ENCODE measurements at regions not wholly inside any gene's neighbourhood (a gene's known extent, or its start where the extent isn't known, plus 50 kb on each side); places are given as distances from the start of the nearest gene placed in this dataset.

DNA sequence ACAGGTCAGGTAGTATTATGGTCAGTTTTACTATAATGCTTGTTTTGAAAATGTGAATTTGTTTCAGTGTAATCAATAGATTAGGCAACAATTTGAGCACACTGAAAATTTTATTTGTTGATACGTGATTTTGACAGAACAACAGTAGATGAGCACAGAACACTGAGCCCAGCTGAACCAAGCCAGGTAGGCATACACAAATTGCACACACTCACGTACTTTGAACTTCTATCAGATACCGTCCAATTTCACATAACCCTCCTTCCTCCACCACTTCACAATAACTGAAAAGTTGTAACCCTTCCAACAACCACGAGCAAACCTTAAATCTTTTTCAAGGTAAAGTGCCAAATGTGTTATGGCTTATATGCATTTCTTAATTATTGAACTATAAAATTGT, 229.5 kb upstream of the TMEFF2 start:
- TF ChIP-seq EZH2 (IDR thresholded peaks at IDR 0.05; ENCODE audit: borderline replicate concordance): no peak
- TF ChIP-seq, protein P1, sequence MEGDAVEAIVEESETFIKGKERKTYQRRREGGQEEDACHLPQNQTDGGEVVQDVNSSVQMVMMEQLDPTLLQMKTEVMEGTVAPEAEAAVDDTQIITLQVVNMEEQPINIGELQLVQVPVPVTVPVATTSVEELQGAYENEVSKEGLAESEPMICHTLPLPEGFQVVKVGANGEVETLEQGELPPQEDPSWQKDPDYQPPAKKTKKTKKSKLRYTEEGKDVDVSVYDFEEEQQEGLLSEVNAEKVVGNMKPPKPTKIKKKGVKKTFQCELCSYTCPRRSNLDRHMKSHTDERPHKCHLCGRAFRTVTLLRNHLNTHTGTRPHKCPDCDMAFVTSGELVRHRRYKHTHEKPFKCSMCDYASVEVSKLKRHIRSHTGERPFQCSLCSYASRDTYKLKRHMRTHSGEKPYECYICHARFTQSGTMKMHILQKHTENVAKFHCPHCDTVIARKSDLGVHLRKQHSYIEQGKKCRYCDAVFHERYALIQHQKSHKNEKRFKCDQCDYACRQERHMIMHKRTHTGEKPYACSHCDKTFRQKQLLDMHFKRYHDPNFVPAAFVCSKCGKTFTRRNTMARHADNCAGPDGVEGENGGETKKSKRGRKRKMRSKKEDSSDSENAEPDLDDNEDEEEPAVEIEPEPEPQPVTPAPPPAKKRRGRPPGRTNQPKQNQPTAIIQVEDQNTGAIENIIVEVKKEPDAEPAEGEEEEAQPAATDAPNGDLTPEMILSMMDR (IDR thresholded peaks at IDR 0.05; ENCODE audit: poor library complexity): no peak

Data from hepatocyte (in vitro differentiated cells).